ENCODE measurements at regions not wholly inside any gene's neighbourhood (a gene's known extent, or its start where the extent isn't known, plus 50 kb on each side); places are given as distances from the start of the nearest gene placed in this dataset.

- TF ChIP-seq POLR2A (IDR thresholded peaks at IDR 0.05; ENCODE audit: low read length) (no peak), GATA1 (IDR thresholded peaks at IDR 0.05; ENCODE audit: low read depth, low read length) (no peak)
Observed at GRCh38 chrX:150201841-150202240, 161.3 kb upstream of the MAMLD1 start.

Data from erythroblast (primary cell).